ENCODE measurements at regions not wholly inside any gene's neighbourhood (a gene's known extent, or its start where the extent isn't known, plus 50 kb on each side); places are given as distances from the start of the nearest gene placed in this dataset.
"Not testable (repeated sequence)": the region's sequence is repeated elsewhere in the genome, so short reads cannot be mapped to it uniquely, and the experiment has no call there.

DNA sequence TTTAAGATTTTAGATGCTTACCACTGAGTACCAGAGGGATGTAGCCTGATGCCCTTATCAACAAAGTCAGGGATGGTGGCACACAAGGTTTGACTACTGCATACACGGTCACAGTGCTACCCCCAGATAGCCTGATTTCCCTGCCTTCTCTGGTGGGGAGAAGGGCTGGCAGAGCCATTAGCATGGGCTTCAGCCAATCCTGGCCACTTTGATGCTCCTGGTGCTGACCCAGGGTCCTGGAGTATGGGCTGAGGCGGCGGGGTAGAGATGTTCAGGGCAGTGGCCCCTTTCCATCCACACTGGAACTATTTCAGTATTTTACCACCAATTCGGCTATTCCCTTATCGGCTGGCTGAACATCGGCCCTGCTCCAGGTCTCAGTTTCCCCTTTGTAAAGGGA is 83.2 kb downstream of the POTEB3 start:
- not testable (repeated sequence) for DNase-seq (ENCODE audit: low read depth in 3 of 3)

DNA sequence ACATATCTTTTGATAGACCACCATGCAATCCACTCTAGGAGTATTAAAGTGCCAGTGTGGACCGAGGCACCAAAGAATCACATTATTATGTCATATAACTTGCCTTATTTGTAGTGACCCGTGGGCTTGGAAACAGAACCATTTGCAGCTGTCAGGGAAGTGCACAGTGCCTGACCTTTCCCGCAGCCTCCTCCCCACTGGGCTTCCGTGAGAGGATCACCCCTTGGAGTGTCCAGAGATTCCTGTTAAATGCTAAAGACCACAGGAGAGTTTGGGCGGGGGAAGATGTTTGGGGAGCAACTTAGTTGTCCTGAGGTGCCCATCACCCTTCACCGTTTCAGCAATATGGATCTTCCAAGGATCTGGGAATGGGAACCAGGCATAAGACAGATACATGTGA is 84.4 kb downstream of the POTEB3 start:
- DNase-seq (ENCODE audit: low read depth in 3 of 3), result not testable (repeated sequence)

DNA sequence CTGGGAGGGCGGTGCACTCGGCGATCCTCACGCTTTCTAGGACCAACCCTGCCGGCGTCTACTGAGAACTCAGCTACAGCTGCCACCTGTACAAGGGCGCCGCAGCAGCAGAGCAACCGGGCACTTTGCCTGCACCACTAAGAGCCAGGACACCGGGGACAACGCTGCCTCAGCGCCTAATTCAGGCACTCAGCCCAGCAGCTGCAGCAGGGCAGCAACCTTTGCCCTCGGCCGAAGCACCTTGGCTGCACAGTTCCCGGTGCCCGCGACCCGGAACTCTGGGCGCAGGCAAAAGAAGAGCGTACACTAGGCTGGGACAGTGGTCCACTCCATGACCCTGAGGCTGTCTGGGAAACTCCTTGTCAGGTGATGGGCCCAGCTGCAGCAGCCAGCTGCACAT is 85.7 kb downstream of the POTEB3 start:
- DNase-seq (ENCODE audit: low read depth in 3 of 3), result not testable (repeated sequence)

DNA sequence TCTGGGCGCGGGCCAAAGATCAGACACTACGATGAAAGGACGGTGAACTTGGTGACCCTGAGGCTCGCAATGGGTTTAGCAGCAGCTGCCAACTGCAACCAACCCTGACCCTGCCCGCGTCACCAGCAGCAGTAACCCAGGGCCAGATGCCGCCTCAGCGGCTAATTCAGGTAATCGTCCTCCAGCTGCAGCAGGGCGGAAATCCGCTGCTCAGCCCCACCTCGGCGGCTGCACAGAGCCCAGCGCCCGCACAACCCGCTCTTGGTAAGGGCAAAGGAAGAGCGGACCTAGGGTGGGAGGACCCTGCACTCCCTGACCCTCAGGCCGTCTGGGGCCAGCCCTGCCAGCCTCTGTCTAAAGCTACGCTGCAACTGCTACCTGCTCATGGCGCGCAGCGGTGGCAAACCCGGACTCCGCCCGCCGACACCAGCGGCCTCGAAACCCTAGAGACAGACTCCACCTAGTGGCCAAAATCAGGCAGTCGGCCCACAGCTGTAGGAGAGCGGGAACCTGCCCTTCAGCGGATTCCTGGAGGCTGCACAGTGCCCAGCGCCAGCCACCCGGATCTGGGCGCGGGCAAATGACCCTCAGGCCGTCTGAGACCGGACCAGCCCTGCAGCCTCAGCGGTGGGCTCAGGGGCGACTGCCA is 87.5 kb downstream of the POTEB3 start:
- DNase-seq (ENCODE audit: low read depth in 3 of 3), result not testable (repeated sequence)

DNA sequence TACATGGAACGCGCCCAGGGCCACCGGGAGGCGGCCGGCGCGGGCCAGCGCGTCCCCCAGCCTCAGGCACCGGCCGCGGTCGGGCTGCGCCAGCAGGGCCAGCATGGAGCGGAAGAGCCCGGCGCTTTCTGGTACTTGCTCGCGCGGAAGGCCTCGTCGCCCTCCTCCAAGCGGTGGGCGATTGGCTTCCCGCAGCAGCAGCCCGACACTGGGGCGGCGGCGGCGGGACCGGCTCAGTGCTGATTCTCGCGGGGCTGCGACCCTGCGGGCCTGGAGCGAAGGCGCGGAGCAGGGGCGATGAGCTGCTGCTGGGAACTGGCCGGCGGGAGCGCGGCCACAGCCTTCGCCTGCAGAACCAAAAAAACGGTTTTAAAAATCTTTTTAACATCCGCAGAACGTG is 95.3 kb downstream of the POTEB3 start:
- DNase-seq (ENCODE audit: low read depth in 3 of 3), result not testable (repeated sequence)

DNA sequence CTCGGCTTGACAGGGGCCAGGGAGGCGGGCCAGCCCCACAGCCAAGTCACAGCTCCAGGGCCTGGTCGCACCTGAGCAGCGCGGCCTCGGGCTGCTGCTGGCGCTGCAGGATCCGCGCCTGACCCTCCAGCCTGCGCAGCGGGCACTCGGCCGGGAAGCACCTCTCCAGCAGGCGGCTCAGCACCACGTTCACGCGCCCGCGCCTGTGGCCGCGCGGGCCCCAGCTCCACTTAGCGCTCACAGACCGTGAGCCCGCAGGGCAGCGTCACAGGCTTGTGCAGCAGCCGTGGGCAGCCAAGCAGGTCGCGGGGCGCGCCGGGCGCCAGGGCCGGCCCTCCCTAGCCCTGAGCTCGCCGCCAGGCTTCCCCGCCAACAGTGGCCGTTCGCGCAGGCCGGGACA is 95.8 kb downstream of the POTEB3 start:
- DNase-seq (ENCODE audit: low read depth in 3 of 3), result not testable (repeated sequence)

DNA sequence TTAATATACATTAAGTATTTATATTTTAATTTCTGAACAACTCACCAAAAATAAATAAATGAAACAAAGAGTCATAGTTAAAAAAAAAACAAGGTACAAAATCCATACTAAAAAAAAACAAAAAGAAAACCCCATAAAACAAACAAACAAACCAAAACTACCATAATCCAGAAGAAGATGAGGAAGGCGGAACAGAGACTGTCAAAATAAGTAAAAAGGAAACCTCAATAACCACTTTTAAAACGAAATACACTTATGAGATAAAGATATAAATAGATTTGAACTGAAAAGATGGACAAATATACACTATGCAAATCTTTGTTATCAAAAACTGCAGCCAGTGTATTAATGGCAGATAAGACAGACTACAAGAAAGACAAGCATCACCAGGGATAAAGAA is 103.3 kb downstream of the POTEB3 start:
- DNase-seq (ENCODE audit: low read depth in 3 of 3), result not testable (repeated sequence)

DNA sequence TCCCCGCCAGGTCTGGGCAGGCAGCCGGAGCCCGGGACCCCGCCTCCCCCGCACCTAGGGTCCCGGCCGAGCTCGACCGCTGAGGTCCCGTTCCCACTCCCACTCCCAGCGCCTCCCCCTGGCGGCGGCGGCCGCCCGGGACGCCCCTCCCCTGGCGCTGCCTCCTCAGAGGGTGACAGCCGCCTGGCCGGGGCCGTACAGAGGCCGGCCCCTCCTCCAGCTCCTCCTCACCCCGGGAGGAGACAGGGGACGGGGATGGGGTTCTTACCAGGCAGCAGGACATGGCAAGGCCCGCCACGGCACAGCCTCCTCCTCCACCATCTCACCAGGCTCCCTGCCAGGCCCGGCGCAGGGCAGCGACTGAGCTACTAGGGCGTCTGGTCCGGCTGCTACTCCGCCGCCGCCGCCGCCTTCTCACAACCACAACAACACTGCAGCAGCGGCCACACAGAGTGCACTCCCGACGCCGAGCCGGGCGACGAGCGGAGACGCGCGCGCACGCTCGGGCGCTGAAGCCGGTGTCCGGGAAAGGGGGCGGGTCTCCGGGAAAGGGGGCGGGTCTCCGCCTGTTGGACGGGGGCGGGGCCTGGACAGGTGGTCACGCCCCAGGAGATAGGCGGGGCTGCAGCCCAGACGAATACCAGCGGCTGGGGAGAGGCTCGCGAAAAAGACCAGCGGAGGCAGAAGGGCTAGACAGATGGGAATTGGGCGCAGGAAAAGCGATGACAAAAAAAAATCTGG is 115.4 kb downstream of the POTEB3 start:
- DNase-seq (ENCODE audit: low read depth in 3 of 3), result peak in 2 of 3 experiments; percentile 28 to 55

DNA sequence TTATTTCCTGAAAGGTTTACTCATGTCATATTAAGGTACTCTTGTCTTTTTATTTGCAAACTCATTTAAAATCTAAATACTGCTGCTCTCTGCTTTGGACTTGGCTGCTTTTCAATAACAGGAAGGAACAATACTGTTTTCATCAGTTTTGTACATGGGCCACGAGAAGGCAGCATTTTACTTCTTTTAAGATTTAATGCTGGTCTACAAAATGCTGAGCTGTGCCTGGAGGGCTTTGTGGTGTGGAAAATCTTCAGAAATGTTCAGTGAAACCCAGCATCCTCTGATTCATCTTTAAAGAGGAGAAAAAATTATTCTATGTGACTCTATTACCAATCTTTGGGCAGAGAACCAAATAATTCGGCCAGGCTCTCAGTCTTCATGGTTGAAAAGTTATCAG is 155.9 kb downstream of the POTEB3 start:
- not testable (repeated sequence) for DNase-seq (ENCODE audit: low read depth in 3 of 3)

DNA sequence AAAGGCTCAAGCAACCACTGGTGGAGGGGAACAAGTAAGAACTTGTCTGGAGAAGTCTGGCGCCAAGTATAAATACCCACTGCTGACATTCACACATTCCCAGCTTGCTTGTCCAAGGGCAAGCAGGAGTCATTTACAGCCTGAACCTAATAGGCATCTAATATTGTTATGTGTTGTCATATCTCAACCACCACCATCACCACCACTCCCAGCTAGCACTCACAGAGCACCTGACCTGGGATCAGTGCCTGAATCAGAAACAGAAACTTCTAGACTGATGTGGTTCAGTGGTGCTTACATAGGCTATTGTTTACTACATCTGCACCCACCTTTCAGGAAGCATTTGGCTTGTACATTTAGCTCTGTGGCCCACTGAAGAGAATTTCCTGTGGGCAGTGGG is 157.1 kb downstream of the POTEB3 start:
- DNase-seq (ENCODE audit: low read depth in 3 of 3), result not testable (repeated sequence)

DNA sequence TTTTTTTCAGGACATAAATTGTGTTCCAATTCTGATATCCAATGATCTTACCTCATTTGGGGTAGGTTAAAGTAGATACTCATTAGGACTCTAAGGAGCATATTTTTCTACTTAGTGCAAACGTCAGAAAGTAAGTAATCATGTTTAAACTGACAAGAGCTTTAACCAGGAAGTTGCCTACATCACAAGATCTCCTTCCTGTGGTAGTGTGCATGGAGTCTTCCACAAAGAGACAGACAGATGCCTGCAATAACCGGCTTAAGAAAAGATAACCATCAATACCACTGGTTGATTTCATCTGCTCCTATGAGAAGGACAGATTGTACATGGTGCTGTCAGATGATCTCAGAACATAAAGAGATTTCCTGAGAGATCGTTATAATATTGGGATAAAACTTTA is 160.0 kb downstream of the POTEB3 start:
- not testable (repeated sequence) for DNase-seq (ENCODE audit: low read depth in 3 of 3)

DNA sequence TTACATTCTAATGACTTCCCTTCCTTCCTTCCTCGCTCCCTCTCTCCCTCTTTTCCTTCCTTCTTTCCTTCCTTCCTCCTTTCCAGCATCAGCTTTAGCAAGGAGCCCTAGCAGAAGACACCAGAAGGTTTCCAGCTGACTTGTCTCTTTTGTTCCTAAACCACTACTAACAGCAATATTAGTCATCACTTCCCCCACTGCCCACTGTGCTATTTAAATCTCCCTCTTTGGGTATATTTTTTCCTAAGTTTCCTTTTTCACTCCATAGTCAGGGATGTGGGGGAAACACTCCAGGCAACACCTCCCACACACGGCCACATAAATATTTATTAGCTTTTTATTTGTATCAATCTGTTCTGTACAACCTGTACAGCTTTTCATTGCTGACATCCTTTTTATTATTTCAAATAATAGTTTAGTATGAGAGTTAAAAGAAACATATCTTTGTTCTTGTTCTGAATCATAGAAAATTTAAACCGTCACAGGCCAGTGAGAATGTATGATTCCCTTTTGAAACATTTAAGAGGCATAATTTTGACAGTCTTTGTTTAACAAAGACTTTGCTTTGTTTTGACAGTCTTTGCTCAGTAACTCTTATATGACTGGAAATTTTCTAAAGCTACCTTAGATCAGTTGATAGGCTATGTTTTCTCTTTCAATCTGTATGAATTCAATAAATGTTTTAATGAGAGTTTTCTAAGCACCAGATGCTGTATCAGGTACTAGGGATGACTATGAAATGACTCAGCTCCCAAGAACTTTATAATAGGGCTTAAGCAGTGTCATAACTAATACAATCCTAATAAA is 167.9 kb downstream of the POTEB3 start:
- not testable (repeated sequence) for DNase-seq (ENCODE audit: low read depth in 3 of 3)

DNA sequence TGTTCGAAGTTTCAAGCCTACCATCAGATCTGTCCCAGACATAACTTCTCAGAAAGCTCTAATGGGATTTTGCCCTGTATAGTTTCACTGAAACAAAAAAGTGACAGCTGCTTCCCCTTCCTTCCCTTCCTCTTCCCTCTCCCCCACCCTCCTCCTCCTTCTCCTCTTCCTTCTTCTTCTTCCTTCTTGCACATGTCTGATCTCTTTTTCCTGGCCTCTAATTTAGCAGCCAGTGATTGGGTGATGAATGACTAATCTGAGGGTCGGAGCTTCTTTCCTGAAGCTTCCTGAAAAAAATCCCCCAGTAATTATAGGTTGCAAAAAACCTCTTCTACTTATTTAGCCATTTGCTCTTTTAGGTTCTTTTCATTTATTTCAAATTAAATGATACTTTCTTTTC is 168.7 kb downstream of the POTEB3 start:
- no peak for DNase-seq (ENCODE audit: low read depth in 3 of 3)

DNA sequence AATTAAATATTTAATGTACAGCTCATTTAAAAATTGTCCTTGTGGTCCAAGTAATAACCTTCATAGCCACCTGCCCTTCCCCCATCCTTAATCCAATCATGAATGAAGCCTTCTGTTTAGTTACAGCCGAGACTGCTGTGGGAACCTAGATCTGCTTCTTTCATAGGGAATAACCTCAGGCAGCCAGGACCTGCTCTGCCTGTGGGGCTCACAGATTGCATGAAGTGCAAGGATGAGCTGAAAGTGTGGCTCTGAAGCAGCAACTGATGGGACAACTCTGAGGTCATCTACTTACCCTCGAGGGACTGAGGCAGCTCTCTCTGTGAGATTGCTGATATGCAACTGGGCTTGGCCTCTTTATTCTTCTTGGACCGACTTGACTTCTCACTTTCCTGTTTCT is 169.8 kb downstream of the POTEB3 start:
- no peak for DNase-seq (ENCODE audit: low read depth in 3 of 3)

DNA sequence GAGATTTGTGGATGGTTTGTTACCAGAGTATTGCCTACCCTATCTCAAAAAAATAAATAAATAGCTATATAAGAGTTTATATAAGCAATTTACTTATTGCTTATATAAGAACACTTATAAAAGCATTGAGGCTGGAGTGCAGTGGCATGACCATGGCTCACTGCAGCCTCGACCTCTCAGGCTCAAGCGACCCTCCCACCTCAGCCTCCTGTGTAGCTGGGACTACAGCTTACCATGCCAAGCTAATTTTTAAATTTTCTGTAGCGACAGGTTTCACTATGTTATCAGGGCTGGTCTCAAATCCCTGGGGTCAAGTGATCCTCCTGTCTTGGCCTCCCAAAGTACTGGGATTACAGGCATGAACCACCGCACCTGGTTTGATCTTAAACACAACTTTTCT is 170.6 kb downstream of the POTEB3 start:
- DNase-seq (ENCODE audit: low read depth in 3 of 3), result not testable (repeated sequence)

DNA sequence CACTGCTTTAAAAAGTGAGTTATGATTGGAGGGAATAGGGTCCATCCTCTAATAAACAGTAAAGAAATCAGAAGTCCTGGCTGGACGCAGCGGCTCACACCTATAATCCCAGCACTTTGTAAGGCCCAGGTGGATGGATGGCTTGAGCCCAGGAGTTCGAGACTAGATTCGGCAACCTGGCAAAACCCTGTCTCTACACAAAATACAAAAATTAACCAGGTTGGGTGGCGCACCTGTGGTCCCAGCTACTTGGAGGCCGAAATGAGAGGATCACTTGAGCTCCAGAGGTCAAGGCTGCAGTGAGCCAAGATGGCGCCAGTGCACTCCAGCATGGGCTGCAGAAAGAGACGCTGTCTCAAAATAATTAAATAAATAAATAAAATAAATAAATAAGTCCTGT is 171.2 kb downstream of the POTEB3 start:
- no peak for DNase-seq (ENCODE audit: low read depth in 3 of 3)

DNA sequence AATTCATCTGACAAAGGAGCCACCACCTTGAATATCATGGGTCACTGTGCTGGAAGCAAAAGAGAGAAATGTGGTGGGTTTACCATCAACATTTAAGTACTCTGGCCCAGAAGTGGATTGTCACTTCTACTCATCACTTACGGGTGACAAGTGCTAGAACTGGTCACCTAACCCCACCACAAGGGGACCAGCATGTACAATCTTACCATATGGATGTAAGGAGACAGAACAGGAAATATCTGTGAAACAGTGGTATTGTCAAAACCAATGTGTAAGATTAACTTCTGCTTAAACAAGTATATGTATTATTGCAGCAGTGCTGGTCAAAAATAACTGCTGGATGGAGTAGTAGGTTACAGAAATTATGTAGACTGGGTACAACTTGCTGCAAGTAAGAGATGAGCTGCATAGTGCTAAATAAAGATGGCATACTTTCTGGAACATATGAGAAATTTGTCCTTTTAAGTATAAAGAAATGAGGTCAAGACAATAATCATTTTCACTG is 171.8 kb downstream of the POTEB3 start:
- DNase-seq (ENCODE audit: low read depth in 3 of 3), result no peak

DNA sequence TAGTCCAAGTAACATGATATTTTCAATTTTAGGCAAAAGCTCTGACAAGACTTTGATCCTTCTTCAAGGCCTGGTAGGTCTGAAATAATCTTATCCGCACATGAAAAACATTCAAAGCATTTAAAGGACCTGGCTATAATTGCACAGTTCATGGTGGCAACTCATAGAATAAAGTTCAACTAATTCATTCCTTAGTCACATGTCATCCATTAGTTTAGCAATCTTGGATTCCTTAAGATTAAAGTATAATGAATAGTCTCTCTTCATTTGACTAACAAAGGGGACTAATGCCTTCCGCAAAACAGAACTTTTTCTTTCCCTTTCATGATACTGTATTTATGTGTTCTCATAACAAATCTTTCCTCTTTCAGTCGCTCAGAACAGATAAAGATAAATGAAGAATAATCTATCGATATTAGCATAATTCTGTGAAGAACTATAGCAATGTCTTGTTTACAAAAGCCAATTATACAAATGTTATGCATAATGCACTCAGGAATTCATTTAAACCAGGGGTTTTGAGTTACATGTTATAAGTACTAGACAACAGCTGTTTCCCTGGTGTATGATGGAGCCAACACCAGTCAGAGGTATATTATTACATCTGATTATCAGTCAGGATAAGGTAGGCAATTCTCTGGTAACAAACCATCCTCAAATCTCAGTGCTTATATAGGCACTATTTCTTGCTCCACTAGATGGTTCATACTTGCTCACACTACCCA is 172.5 kb downstream of the POTEB3 start:
- no peak for DNase-seq (ENCODE audit: low read depth in 3 of 3)

DNA sequence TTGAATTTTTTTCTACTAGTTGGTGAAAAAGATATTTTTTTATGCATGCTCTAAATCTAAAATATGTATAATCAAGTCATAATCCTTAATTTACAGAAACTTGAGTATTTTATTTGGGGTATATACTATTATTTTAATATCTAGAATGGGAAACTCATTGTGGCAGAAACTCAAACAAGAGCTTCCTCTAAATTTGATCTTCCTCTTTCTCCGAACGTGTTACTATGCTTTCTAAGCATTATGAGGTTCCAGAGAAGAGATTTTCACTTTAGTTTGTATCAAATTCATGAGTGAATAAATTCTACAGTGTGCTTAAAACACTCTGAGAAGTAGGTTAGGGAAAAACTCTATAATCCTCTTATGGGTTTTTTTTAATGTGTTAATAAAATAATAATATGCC is 173.1 kb downstream of the POTEB3 start:
- DNase-seq (ENCODE audit: low read depth in 3 of 3), result no peak

DNA sequence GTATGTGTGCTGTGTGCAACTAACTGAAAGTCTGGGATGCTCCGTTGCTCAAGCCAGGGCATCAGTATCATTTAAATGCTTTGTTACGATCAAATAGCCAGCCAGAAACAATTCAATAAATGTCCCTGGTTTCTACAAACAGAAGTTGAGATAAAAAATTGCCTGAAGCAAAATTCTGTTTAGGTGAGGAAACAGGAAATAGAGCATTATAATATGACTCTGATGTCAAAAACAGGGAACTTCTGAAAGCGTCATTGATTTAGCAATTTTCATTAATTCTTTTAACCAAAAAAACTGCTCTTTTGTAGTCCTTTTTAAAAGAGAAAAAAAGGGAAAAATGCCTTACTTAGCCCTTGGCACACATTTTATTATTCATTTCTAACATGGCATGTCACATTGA is 174.7 kb downstream of the POTEB3 start:
- not testable (repeated sequence) for DNase-seq (ENCODE audit: low read depth in 3 of 3)

DNA sequence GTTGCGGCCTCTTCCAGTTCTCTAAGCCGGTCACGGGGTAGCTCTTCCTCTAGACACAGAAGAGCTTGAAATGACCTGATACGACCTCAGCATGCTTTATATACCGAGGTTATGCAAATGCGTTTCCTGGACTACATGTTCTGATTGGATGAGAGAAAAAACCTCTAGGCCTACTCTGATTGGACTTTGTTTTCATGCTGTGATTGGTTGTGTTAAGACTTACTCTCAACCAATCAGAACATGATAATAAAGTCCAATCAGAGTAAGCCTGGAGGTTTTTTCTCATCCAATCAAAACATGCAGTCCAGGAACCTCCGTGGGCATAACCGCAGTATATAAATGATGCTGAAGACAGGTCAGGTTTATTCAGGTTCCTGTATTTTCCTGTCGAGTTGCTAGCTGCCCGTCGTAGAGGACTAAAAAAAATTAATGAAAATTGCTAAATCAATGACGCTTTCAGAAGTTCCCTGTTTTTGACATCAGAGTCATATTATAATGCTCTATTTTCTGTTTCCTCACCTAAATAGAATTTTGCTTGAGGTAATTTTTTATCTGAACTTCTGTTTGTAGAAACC is 177.4 kb downstream of the POTEB3 start:
- no peak for DNase-seq (ENCODE audit: low read depth in 3 of 3)
